Heart left ventricle (tissue), 16 donors: ENCODE measurements at regions not wholly inside any gene's neighbourhood (a gene's known extent, or its start where the extent isn't known, plus 50 kb on each side); places are given as distances from the start of the nearest gene placed in this dataset.

ENCODE experiments used
- ATAC-seq, 4 donors: fragments of 200-7000 bp; cut with Tn5 transposase; one replicate each; pipeline ENCODE4 v1.9.1; 2020 to 2022; ENCODE audit warnings: moderate library complexity in 4 of 4, mild to moderate bottlenecking in 3 of 4, moderate number of reproducible peaks in 1 of 4
- DNase-seq, 5 donors: peaks; one replicate each; pipeline ENCODE4 v3.0.0-alpha.2; 2020
- H3K27ac ChIP-seq, 12 donors: fragments of 200-600 bp; sonication (generic) in 4 of 12; one replicate each; pipeline versions ENCODE4 v1.5.0 to v1.8.0; 2016 to 2022; ENCODE audit warnings: mild to moderate bottlenecking in 2 of 12
- H3K27me3 ChIP-seq, 9 donors: fragments of 200-600 bp; sonication (generic) in 2 of 9; one replicate each; pipeline versions ENCODE4 v1.5.1 to v1.8.0; 2016 to 2022; ENCODE audit warnings: mild to moderate bottlenecking in 3 of 9
- H3K36me3 ChIP-seq, 9 donors: fragments of 200-600 bp; sonication (generic) in 2 of 9; one replicate each; pipeline versions ENCODE4 v1.5.0 to v1.8.0; 2018 to 2022; ENCODE audit warnings: mild to moderate bottlenecking in 2 of 9
- H3K4me1 ChIP-seq, 12 donors: fragments of 200-600 bp; sonication (generic) in 4 of 12; one replicate each; pipeline versions ENCODE4 v1.5.0 to v1.8.0; 2016 to 2022; ENCODE audit warnings: mild to moderate bottlenecking in 3 of 12
- H3K4me3 ChIP-seq, 12 donors: fragments of 200-600 bp; sonication (generic) in 4 of 12; one replicate each; pipeline versions ENCODE4 v1.5.0 to v1.8.0; 2017 to 2022; ENCODE audit warnings: mild to moderate bottlenecking in 9 of 12, moderate library complexity in 4 of 12
- H3K9me3 ChIP-seq, 12 donors: fragments of 200-600 bp; sonication (generic) in 4 of 12; one replicate each; pipeline versions ENCODE4 v1.5.0 to v1.8.0; 2016 to 2022; ENCODE audit warnings: mild to moderate bottlenecking in 1 of 12
- CTCF ChIP-seq, 12 donors: fragments of 200-600 bp; sonication (generic) in 4 of 12; IDR thresholded peaks; one replicate each; pipeline versions ENCODE4 v1.5.0 to v1.8.0; 2018 to 2022; ENCODE audit warnings: antibody characterized with exemption in 12 of 12, mild to moderate bottlenecking in 5 of 12
- POLR2A ChIP-seq, 2 donors: fragments of 450-650 bp; IDR thresholded peaks; one replicate each; pipeline ENCODE4 v1.6.1; 2017; ENCODE audit warnings: antibody characterized with exemption in 2 of 2, mild to moderate bottlenecking in 2 of 2, moderate library complexity in 2 of 2
- WGBS, 4 donors: extraction: QIAGEN DNeasy Blood & Tissue Kit in 2 of 4; methylation state at CpG; one replicate each; pipeline versions ENCODE4 v1.1.5 to v1.1.7; 2013 to 2018; 5-methylcytosine and 5-hydroxymethylcytosine counted together
- intact Hi-C, 10 donors: fragments of 100-400 bp; cut with DNase I; formaldehyde crosslinking; loops; one replicate each; pipeline versions ENCODE4 v1.11.1 to v1.14.2; 2022
- donor health status: ischemic (EF 13 %, LVEDD 7.1; RV severe dilation, severe dysfunction).
- donor health status: healthy with polysubstance abuse.
- donor health status: DM: no; HTN: yes; CAD: no.
- donor health status: DM: no; HTN: no; CAD: no.
- donor health status: ischemic (EF 25% LVEDD 6.9; RV normal size, moderate dysfunction).
- donor health status: ischemic (EF 25% LVEDD 5.7; RV mildly dilated, moderate dysfunction).
- donor health status: healthy.
- donor health status: DM: yes; HTN: yes; CAD: no.
- donor health status: ischemic (EF 35%, LVEDD 5.7; RV mildly dilated, moderate dysfunction).
- donor health status: nonischemic (EF 11% LVEDD 7.7; RV severe dilation, severe dysfunction).
- donor health status: DM: yes; HTN: yes; CAD: no.
- donor health status: PGD.
- donor health status: ischemic (EF 29% LVEDD 5.4; RV normal size, mild dysfunction).
- donor health status: nonischemic (EF 23%, LVEDD 6.1; RV moderate dilation, normal function).

- Histone ChIP-seq H3K4me1 (peaks cover 0 to 7% (median 0%) of the 10 kb centered on the region in 12 donors), H3K36me3 (no peaks in the 10 kb centered on the region), H3K4me3 (no peak overlapping the region), H3K27ac (no peak overlapping the region), H3K9me3 (no peaks in the 10 kb centered on the region), H3K27me3 (peaks cover 0 to 18% (median 4%) of the 10 kb centered on the region in 9 donors)
- TF ChIP-seq CTCF (IDR thresholded peaks at IDR 0.05) (no peak), POLR2A (IDR thresholded peaks at IDR 0.05) (no peak)
- intact Hi-C loops: no loop called here
- WGBS, 4 donors: 85 to 89% (median 86%) methylated on average over 17 to 24 of the region's 24 CpGs
- ATAC-seq (no peak), DNase-seq (peak in 1 of 5 donors; percentile 21)
Observed at GRCh38 chr10:133018491-133018890, 69.2 kb upstream of the ADGRA1 start.

- H3K36me3 ChIP-seq: no peaks in the 10 kb centered on the region
- H3K4me1 ChIP-seq: peaks cover 0 to 8% (median 0%) of the 10 kb centered on the region in 12 donors
- intact Hi-C loops: no loop called here
- no peaks in the 10 kb centered on the region for H3K9me3 ChIP-seq
- H3K27me3 ChIP-seq: peaks cover 0 to 18% (median 0%) of the 10 kb centered on the region in 9 donors
- H3K4me3 ChIP-seq: no peak overlapping the region
- ATAC-seq (no peak), DNase-seq (no peak)
- 90 to 95% (median 93%) methylated on average over 19 to 27 of the region's 27 CpGs for WGBS, 4 donors
- no peak overlapping the region for H3K27ac ChIP-seq
- TF ChIP-seq POLR2A (IDR thresholded peaks at IDR 0.05) (no peak), CTCF (IDR thresholded peaks at IDR 0.05) (no peak)
Observed at GRCh38 chr10:133017203-133017601, 70.5 kb upstream of the ADGRA1 start.

- WGBS, 4 donors: 89 to 94% (median 94%) methylated on average over 37 to 45 of the region's 45 CpGs
- intact Hi-C loops: no loop called here
- TF ChIP-seq POLR2A (IDR thresholded peaks at IDR 0.05) (no peak), CTCF (IDR thresholded peaks at IDR 0.05) (no peak)
- Histone ChIP-seq H3K9me3 (no peaks in the 10 kb centered on the region), H3K4me1 (peaks cover 0 to 8% (median 0%) of the 10 kb centered on the region in 12 donors), H3K27ac (no peak overlapping the region), H3K36me3 (no peaks in the 10 kb centered on the region), H3K4me3 (no peak overlapping the region), H3K27me3 (peaks cover 0 to 13% (median 0%) of the 10 kb centered on the region in 9 donors)
- DNase-seq: no peak
- ATAC-seq: no peak
Observed at GRCh38 chr10:133016493-133017202, 71.1 kb upstream of the ADGRA1 start.

GRCh38 chr10:133015816-133016462 is 71.8 kb upstream of the ADGRA1 start:
- intact Hi-C loops: no loop called here
- ATAC-seq: no peak
- Histone ChIP-seq H3K4me3 (no peak overlapping the region), H3K27ac (no peak overlapping the region), H3K4me1 (peaks cover 0 to 8% (median 0%) of the 10 kb centered on the region in 12 donors), H3K27me3 (peaks cover 0 to 13% (median 0%) of the 10 kb centered on the region in 9 donors), H3K36me3 (no peaks in the 10 kb centered on the region), H3K9me3 (no peaks in the 10 kb centered on the region)
- TF ChIP-seq POLR2A (IDR thresholded peaks at IDR 0.05): no peak
- no peak for TF ChIP-seq CTCF (IDR thresholded peaks at IDR 0.05)
- WGBS, 4 donors: 88 to 92% (median 90%) methylated on average over 17 to 34 of the region's 34 CpGs
- peak in 1 of 5 donors; percentile 23 for DNase-seq
